Fibroblast of peridontal ligament (primary cell): ENCODE measurements at regions not wholly inside any gene's neighbourhood (a gene's known extent, or its start where the extent isn't known, plus 50 kb on each side); places are given as distances from the start of the nearest gene placed in this dataset.

Source experiments
- DNase-seq: peaks from one replicate; pipeline ENCODE4 v3.0.0-alpha.2; 2010; ENCODE audit errors: extremely low read depth

DNA sequence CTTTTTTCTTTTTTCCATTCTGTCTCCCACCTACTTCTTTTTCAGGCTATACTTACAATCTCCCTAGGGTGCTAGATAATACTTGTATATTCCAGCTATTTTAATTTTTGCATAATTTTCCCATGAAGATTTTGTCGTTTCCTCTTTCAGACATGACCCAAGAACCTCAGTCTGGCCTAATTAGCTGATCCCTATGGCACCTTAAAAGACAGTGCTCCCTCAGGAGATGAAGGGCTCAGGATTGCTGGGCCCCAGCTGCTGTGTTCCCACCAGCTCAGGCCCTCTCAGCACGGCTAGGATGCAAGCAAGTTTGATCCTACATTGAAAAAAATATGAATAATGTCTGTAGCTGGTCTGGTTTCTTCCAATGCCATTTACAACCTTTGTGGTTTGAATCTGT, 55.0 kb upstream of the RGS5 start:
- DNase-seq, result no peak

- peak; percentile 63 for DNase-seq
These were observed 55.5 kb upstream of the RGS5 start for GRCh38 chr1:163258181-163258580.

DNA sequence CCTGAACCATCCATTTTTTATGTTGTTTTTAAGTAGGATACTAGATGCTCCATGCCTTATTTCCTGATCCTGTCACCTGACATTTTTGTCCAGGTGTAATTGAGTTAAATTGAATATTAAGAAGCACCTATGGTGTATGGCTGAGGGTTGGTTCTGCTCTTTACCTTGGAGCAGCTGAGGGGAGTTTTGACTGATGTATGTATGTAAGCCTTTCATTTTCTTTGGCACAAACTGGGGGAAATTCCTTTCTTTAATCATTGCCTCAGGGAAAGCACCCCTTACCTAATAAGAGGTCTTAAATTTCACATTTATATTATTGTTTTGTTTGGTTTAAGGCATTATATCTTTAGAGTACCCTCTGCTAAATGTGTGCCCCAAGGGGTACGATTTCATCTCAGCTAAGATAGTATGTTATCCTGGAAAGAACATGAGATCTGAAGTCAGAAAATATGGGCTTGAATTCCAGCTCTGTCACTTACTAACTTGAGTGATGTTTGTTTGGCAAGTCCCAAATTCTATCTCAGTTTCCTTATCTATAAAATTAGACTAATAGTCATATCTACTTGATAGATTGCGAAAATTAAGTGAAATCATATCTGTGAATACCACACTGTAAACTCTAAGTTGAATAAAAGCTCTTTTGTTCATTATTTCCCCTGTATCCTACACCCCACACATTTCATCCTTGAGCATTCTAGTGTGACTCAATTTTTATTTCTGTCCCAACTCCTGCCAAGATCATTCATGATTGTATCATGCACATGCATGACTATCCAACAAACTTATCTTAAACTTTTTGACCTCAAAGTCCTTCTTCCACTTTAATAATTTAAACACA, 57.7 kb upstream of the NUF2 start:
- no peak for DNase-seq

DNA sequence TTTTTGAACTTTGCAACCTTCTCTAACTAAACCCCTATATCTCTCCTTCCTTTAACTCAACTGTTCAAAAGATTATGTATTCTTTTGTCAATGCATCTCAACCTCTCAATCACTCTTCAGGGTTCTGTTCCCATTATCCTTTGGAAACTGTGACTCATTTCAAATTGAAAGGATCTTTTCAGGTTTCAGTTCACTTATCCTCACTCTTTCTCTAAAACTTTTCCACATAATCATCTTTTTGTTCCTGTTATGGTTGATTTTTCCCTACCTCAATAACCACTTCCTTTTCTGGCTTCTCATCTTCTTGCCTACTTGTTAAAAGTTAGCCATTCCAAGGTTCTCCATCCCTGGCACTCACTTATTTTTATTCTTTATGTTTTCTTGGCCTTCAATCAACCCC, 56.2 kb upstream of the NUF2 start:
- no peak for DNase-seq

GRCh38 chr1:163267962-163268361, 53.8 kb upstream of the NUF2 start:
- no peak for DNase-seq

GRCh38 chr1:163271535-163271934, 50.2 kb upstream of the NUF2 start:
- DNase-seq, result peak; percentile 25
